Esophagus mucosa (tissue), 1 donor: ENCODE measurements at regions not wholly inside any gene's neighbourhood (a gene's known extent, or its start where the extent isn't known, plus 50 kb on each side); places are given as distances from the start of the nearest gene placed in this dataset.
"Not testable (repeated sequence)": the region's sequence is repeated elsewhere in the genome, so short reads cannot be mapped to it uniquely, and the experiment has no call there.

Experiments used
- ATAC-seq: fragments of 200-7000 bp; cut with Tn5 transposase; one replicate; pipeline ENCODE4 v1.9.1; 2020
- donor health status: DM: yes; HTN: yes; CAD: no.

- no peak for ATAC-seq
Observed at GRCh38 chr12:97005174-97005573, 98.1 kb downstream of the NEDD1 start.

- no peak for ATAC-seq
Observed at GRCh38 chr12:97005646-97006045, 98.6 kb downstream of the NEDD1 start.

GRCh38 chr12:97006585-97006984, 99.5 kb downstream of the NEDD1 start:
- no peak for ATAC-seq

- no peak for ATAC-seq
Observed at GRCh38 chr12:97016163-97016562, 109.1 kb downstream of the NEDD1 start.

- ATAC-seq = no peak
Observed at GRCh38 chr12:97017213-97017612, 110.2 kb downstream of the NEDD1 start.

- no peak for ATAC-seq
Observed at GRCh38 chr12:97022536-97023230, 115.6 kb downstream of the NEDD1 start.

GRCh38 chr12:97024393-97024792, 117.3 kb downstream of the NEDD1 start:
- no peak for ATAC-seq

- no peak for ATAC-seq
Observed at GRCh38 chr12:97026901-97027300, 119.8 kb downstream of the NEDD1 start.

GRCh38 chr12:97027482-97027881, 120.4 kb downstream of the NEDD1 start:
- no peak for ATAC-seq

- ATAC-seq = no peak
Observed at GRCh38 chr12:97038131-97038530, 131.1 kb downstream of the NEDD1 start.

- no peak for ATAC-seq
Observed at GRCh38 chr12:97038834-97039233, 131.8 kb downstream of the NEDD1 start.

- no peak for ATAC-seq
Observed at GRCh38 chr12:97046901-97047300, 139.8 kb downstream of the NEDD1 start.

- no peak for ATAC-seq
Observed at GRCh38 chr12:97047361-97047760, 140.3 kb downstream of the NEDD1 start.

- ATAC-seq = no peak
Observed at GRCh38 chr12:97048421-97049035, 141.5 kb downstream of the NEDD1 start.

GRCh38 chr12:97050509-97050908, 143.5 kb downstream of the NEDD1 start:
- ATAC-seq = no peak

GRCh38 chr12:97051341-97051740, 144.3 kb downstream of the NEDD1 start:
- no peak for ATAC-seq

GRCh38 chr12:97061171-97061570, 154.1 kb downstream of the NEDD1 start:
- no peak for ATAC-seq

GRCh38 chr12:97063292-97063935, 156.4 kb downstream of the NEDD1 start:
- ATAC-seq = no peak

- no peak for ATAC-seq
Observed at GRCh38 chr12:97075161-97075933, 168.3 kb downstream of the NEDD1 start.

- ATAC-seq = no peak
Observed at GRCh38 chr12:97075934-97076630, 169.0 kb downstream of the NEDD1 start.

GRCh38 chr12:97076912-97077311, 169.9 kb downstream of the NEDD1 start:
- not testable (repeated sequence) for ATAC-seq

GRCh38 chr12:97082029-97082428, 175.0 kb downstream of the NEDD1 start:
- no peak for ATAC-seq
